ENCODE measurements at regions not wholly inside any gene's neighbourhood (a gene's known extent, or its start where the extent isn't known, plus 50 kb on each side); places are given as distances from the start of the nearest gene placed in this dataset.
"Not testable (repeated sequence)": the region's sequence is repeated elsewhere in the genome, so short reads cannot be mapped to it uniquely, and the experiment has no call there.

- DNase-seq (ENCODE audit: low read depth in 2 of 2), result no peak
Measured at GRCh38 chr3:177249203-177249602, 51.9 kb upstream of the TBL1XR1 start.

DNA sequence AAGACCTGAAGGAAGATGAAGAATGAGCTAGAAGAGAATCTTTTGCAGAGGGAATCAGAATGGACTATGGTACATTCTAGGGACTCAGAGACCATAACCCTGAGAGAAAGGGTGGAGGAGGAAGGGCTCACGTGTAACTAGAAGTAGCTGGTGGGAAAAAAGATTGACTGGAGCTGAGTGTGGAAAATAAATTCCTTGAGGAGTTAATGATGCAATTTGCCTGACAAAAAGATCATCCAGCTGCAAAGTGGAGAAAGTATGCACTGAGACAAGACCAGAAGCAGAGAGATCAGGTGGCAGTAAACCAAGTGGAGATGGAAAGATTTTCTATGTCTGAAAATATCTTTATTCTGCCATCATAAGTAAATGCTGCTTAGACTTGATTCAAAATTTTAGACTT, 52.9 kb upstream of the TBL1XR1 start:
- no peak for DNase-seq (ENCODE audit: low read depth in 2 of 2)

GRCh38 chr3:177251755-177252154, 54.5 kb upstream of the TBL1XR1 start:
- no peak for DNase-seq (ENCODE audit: low read depth in 2 of 2)

DNA sequence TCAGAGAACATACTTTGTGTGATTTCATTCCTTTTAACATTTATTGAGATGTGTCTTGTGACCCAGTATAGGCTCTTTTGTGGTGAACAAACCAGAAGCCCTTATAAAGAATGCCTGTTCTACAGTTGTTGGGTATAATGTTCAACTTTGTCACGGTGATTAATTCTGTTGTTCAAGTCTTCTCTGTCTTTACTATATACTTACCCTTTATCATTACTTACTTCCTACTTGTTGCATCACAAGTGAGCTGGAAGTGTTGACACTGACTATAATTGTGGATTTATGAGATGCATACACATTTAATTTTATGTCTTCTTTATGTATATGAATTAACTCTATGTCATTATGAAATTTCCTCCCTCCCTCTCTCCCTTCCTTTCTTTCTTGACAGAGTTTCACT, 59.7 kb upstream of the TBL1XR1 start:
- DNase-seq (ENCODE audit: low read depth in 2 of 2), result no peak

GRCh38 chr3:177257625-177258024, 60.3 kb upstream of the TBL1XR1 start:
- no peak for DNase-seq (ENCODE audit: low read depth in 2 of 2)

- no peak for DNase-seq (ENCODE audit: low read depth in 2 of 2)
Measured at GRCh38 chr3:177262396-177262795, 65.1 kb upstream of the TBL1XR1 start.

- no peak for DNase-seq (ENCODE audit: low read depth in 2 of 2)
Measured at GRCh38 chr3:177263615-177264368, 66.5 kb upstream of the TBL1XR1 start.

DNA sequence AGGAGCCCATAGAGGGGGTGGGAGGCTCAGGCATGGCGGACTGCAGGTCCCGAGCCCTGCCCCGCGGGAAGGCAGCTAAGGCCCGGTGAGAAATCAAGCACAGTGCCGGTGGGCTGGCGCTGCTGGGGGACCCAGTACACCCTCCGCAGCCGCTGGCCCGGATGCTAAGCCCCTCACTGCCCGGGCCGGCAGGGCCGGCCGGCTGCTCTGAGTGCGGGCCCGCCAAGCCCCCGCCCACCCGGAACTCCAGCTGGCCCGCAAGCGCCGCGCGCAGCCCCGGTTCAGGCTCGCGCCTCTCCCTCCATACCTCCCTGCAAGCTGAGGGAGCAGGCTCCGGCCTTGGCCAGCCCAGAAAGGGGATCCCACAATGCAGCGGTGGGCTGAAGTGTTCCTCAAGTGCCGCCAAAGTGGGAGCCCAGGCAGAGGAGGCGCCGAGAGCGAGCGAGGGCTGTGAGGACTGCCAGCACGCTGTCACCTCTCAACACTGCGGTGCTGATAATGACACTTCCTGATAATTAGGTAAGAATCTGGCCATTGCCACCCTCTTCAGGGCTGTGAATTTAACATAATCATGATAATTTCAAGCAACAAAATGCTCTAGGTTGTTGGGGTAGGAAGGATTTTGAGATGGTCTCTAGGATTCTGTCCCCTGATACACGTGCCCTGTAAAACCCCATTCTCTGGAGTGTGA, 74.7 kb upstream of the TBL1XR1 start:
- not testable (repeated sequence) for DNase-seq (ENCODE audit: low read depth in 2 of 2)

DNA sequence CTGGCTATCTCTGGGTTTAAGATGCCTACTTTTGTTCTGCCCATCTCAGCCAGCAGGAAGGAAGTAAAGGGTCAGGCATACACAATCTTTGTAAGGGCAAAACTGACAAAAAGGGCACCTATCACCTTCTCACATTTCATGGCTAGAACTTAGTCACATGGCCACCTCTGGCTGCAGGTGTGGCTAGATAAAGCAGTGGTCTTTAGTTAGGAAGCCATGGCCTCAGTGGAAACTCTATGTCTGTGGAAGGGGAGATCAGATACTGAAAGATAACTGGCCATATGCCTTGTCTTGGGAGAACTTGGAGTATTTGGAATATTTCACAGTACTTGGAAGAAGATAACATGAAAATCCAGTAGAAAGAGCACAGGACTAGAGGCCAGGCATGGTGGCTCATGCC, 80.7 kb upstream of the TBL1XR1 start:
- DNase-seq (ENCODE audit: low read depth in 2 of 2), result no peak

DNA sequence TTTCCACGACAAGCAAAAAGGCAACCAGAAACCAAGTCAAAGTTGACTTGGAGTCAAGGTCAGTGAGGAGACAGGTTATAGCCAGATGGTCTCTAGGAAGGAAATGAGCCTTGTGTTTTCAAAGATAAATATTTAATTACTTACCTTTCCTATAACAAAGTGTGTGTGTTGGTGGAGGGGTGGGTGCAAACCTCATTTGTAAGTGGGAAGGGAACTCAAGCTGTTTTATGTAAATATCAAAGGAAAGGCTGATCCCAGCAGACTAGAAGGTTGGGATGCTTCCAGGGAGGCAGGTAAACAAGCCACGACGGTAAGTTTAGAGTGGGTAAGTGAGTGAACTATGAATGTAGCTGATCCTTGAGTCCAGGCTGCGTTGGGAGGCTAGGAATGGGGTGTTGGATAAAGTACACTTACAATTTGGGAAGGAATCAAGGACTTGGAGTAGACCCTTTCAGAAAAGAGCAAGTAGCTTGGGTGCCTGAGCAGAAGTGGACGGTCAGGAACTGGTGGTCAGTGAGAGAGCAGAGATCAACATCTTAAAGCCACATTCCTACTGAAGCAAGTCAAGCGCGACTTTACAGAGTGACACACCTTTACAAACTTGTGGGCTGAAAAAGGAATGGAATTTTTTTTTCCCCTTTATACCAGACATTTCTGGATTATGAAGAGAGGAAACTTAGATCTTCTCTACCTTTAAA, 82.0 kb upstream of the TBL1XR1 start:
- DNase-seq (ENCODE audit: low read depth in 2 of 2), result no peak

DNA sequence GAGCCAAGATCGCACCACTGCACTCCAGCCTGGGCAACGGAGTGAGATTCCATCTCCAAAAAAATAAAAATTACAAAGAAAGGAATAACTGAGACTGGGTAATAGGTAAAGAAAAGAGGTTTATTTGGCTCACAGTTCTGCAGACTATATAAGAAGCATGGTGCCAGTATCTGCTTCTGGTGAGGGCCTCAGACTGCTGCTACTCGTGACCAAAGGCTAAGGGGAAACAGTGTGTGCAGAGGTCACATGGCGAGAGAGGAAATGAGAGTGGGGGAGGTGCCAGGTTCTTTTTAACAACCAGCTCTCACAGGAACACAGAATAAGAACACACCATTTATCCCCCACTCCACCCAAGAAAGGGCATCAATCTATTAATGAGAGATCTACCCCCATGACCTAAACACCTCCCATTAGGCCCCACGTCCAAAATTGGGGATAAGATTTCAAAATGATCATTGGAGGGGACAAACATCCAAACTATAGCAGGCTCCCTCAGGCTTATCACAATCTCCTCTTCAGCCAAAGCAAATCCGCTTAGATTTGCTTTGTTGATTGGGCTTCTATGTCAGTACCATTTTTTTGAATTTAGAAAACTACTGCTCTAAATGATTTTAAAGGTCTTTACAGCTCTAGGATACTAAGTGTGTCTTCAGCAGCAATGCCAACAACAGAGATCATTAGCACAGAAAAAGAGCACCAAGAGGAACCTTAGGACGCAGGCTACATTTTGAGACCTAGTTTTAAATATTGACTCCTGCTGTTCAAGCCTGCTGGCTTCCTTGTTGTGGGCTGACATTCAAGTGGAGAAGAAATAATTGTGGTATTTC, 84.2 kb upstream of the TBL1XR1 start:
- DNase-seq (ENCODE audit: low read depth in 2 of 2), result no peak

GRCh38 chr3:177282119-177282655, 84.9 kb upstream of the TBL1XR1 start:
- DNase-seq (ENCODE audit: low read depth in 2 of 2), result no peak

GRCh38 chr3:177283983-177284382, 86.7 kb upstream of the TBL1XR1 start:
- DNase-seq (ENCODE audit: low read depth in 2 of 2), result no peak

- DNase-seq (ENCODE audit: low read depth in 2 of 2), result peak; percentile 5 to 8
Measured at GRCh38 chr3:177284383-177284881, 87.2 kb upstream of the TBL1XR1 start.

- DNase-seq (ENCODE audit: low read depth in 2 of 2), result no peak
Measured at GRCh38 chr3:177286034-177286433, 88.8 kb upstream of the TBL1XR1 start.

GRCh38 chr3:177287231-177287630, 89.9 kb upstream of the TBL1XR1 start:
- DNase-seq (ENCODE audit: low read depth in 2 of 2), result no peak

DNA sequence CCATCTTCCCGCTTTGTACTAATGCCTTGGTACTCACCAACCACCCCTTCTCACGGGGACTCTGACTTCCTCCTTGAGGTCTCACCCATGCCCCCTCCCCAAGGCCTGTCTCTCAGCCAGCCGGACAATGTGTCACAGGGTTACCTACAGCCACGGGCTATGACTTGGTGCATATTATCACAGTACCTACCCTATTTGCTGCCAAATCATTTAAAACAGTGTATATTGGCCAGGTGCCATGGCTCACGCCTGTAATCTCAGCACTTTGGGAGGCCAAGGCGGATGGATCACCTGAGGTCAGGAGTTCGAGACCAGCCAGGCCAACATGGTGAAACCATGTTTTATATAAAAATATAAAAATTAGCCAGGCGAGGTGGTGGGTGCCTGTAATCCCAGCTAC, 93.4 kb upstream of the TBL1XR1 start:
- DNase-seq (ENCODE audit: low read depth in 2 of 2), result no peak

GRCh38 chr3:177294221-177294620, 96.9 kb upstream of the TBL1XR1 start:
- no peak for DNase-seq (ENCODE audit: low read depth in 2 of 2)

DNA sequence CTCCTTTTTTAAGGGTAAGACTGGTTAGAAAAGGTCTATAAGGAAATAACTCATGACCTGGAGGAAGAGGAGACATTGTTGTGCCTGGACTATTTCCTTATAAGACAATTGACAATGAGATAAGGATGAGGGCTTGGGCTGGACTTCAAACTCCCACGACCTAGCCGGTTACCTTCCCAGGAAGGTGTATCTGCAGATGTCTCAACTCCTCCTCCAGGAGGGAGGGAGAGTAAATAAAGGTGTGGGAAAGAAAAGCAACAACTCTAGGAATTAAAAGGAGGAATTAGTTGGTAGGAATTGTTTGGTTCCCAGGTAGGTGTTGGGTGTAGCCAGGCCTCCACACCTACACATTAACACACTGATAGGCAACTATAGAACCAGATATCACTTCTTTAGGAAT, 97.8 kb upstream of the TBL1XR1 start:
- no peak for DNase-seq (ENCODE audit: low read depth in 2 of 2)

DNA sequence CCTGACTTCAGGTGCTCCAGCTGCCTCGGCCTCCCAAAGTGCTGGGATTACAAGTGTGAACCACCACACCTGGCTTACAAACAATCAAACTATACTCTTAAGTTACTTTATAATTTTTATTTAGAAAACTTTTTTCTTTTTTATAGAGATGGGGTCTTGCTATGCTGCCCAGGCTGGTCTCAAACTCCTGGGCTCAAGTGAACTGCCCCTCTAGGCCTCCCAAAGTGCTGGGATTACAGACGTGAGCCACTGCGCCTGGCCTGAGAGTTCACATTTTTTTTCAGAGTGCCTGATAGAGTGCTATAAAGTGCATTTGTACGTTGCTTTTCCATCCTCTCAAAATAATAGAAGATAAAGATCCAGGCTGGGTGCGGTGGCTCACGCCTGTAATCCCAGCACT, 102.0 kb upstream of the TBL1XR1 start:
- DNase-seq (ENCODE audit: low read depth in 2 of 2), result no peak

DNA sequence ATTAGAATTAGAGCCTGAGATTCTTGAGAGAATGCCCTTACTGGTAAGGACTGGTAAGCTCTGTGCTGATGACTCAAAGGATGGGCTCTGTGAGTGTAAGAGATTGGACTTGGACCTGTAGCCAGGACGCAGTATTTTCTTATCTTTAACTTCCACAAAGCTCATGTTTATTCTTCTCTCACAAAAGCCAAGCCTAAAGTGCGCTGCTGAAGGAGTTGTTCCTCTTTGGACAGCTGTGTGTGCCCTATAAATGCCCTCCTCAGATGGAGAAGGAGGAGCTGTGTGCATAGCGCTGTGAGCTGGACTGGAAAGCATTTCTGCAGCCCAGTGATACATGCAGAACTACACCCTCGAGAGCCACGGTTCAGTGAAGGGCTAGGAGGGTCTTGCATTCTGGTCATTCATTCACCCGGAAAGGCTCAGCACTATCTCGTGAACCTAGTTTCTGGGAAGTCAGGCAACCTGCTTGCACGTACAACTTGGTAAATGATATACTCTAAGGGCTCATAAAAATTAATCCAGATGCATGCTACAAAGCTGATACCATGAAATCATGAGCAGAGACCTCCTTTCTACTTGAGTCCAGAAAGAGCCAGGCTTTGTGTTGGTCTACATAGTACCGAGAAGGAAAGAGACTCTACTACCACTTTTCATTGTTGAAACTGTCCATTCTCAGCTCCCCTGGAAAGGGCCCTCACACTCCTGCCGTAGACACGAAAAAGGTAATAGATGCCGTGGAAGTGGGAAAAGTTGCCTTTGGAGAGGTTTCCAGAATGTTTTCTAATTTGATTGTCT, 103.0 kb upstream of the TBL1XR1 start:
- no peak for DNase-seq (ENCODE audit: low read depth in 2 of 2)

All from stimulated activated CD8-positive, alpha-beta memory T cell treated with anti-CD3 and anti-CD28 coated beads, Interleukin-2, amount 100 ng/mL, for 48 hours (primary cell).